Tongue (tissue), 1 donor: ENCODE measurements at regions not wholly inside any gene's neighbourhood (a gene's known extent, or its start where the extent isn't known, plus 50 kb on each side); places are given as distances from the start of the nearest gene placed in this dataset.
A peak's percentile ranks its signal among the peaks of the same experiment; 100 is the strongest.

Experiments used
- DNase-seq: peaks from one replicate; pipeline ENCODE4 v3.0.0-alpha.2; 2015

DNA sequence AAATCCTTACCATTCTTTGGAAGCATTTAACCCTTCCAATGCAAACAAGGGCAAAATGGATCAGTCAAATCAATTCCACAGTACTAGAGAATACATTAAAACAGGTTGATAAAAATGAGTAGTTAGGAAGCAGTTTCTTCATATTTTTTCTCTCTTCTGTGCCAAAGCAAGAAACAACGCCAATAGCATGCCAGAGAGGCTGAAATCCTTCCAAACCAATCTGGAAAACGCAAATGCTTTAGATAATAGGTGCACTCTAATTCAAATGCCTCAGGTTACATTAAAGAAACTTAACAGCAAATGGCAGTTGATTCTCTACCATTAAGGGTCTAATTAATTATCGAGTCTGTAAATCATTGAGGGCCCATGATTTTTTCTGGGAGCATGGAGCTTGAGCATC, 755.2 kb downstream of the C6orf118 start:
- no peak for DNase-seq

DNA sequence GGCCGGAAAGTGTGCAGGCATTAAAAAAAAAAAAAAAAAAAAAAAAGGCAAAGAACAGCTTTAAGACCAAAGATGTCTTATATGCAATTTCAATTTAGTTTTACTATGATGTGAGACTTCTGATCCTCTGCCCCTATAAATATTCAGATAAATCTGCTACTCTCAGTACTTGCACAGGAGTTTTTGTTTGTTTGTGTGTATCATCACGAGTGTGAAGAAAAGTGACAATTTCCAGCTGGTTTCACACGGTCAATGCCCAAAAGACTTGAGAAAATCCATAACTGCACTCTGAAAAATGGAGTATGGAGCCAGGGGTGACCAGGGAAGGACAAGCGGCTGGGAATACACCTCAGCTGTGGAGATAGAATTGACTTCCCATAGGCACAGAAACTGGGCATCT, 757.7 kb downstream of the C6orf118 start:
- DNase-seq, result no peak

- DNase-seq, result no peak
Measured at GRCh38 chr6:164547076-164547475, 762.3 kb downstream of the C6orf118 start.

DNA sequence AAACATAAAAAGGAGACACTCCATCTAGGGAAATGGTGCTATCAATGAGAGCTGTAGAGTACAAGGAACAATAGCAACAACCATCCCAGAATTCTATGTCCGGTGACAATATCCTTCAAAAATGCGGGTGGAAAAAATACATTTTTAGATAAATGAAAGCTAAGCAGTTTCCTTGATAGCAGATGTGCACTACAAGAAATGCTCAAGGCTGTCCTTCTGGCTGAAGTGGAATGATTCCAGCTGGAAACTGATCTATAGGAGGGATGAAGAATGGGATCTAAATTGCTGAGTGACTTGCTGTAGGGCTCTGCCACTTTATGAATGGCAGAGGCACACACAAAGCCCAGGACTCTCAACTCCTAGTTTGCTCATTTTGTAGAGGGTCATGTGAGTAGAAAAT, 763.1 kb downstream of the C6orf118 start:
- no peak for DNase-seq

DNA sequence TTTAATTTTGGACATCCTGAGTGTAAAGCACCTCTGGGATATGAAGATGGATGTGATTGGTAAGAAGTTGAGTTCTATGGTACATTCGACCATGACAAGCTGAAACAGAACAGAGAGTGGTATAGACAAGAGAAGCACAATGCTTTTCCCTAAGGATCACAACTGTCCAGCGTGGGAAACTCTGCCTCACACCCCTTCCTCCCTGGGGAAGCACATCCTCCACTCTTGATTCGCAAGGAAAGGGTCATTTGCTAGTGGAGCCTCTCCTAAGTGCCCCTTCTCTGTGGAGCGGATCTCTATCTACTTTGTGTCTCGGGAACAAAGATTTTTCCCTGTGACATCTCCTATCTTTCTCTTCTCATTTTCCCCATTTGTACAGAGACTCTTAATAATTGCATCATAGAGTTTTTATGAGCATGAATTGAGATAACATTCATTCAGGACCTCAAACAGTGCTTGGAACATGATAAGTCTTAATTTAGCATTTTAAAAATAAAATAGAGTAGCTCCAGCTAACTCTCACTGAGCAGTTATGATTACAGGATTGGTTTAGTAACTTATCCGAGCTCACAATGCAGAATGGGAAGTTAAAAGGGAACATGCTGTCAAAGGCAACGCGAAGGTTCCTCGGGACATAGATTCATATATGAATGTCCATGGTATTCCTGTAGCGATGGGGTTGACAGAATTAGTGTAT, 775.2 kb downstream of the C6orf118 start:
- DNase-seq, result no peak

DNA sequence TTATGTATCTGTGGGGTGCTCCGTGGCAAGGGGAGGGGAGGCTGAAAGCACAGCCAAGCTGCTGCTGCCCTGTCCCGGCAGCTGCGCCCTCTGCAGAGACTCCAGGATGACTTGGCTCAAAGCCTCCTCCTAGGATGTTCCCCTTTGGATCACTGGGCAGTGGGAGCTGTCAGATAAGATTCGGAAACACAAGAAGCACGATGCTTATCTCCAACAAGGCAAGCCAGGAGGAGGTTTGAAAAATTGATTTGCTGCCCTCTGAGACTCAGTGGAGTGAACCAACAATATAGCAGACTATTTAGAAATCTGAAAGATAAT, 776.4 kb downstream of the C6orf118 start:
- no peak for DNase-seq

GRCh38 chr6:164532198-164533044, 777.0 kb downstream of the C6orf118 start:
- DNase-seq, result no peak

GRCh38 chr6:164531736-164532135, 777.7 kb downstream of the C6orf118 start:
- no peak for DNase-seq

GRCh38 chr6:164528539-164528938, 780.9 kb downstream of the C6orf118 start:
- DNase-seq, result no peak

- DNase-seq, result no peak
Measured at GRCh38 chr6:164523087-164523654, 786.2 kb downstream of the C6orf118 start.

GRCh38 chr6:164520916-164521315, 788.5 kb downstream of the C6orf118 start:
- DNase-seq, result no peak

DNA sequence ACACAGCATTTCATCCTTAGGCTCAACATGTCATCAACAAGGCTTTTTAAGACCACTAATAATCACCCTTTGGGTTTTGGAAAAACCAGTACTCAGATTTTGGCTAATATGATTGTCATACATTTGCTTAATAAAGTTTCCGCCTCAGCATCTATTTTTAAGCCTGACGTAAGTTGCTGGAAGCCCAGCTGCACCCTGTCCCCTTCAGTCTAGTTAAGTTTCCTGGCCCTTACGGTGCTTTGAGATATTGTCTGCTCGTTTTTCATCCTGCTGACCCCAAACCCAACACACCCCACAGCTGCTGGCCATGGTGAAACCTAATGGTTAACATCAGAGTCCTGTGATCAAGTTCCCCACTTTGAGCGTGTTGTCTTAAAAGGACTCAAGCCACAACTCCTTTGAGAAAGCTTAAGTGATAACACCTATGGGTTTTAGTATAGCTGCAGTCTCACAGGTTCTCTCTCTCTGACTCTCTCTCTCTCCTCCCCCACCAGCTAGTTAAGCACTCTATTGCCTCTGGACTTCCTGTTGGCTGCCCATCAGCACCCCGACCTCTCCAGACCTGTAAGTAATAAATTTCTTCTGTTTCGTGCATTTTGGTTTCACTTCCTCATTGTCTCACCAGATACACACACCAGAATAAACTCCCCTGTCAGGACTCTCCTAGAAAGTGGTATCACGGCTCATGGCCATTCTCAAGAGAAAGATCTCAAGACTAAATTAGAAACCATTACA, 802.0 kb downstream of the C6orf118 start:
- no peak for DNase-seq

GRCh38 chr6:164505425-164505824, 804.0 kb downstream of the C6orf118 start:
- DNase-seq, result no peak

DNA sequence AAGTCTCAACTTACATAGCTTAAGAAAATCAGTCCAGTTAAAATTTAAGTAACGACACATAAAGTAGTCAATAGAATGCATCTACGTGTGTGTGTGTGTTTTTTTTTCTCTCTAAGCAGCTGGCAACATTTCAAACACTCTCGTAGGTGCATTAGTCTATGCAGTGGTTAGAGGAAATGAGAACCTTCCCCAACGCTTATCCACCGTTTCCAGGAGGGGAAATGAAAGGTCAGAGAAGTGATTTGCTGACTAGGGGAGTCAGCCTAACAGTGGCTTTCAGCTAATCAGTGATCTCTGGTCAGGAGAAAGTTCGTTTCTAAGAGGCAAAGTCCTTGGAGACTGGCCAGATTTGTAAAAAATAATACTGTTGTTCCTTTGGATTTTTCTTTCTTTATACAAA, 806.6 kb downstream of the C6orf118 start:
- DNase-seq, result peak; percentile 2

- DNase-seq, result no peak
Measured at GRCh38 chr6:164495882-164496495, 813.4 kb downstream of the C6orf118 start.

DNA sequence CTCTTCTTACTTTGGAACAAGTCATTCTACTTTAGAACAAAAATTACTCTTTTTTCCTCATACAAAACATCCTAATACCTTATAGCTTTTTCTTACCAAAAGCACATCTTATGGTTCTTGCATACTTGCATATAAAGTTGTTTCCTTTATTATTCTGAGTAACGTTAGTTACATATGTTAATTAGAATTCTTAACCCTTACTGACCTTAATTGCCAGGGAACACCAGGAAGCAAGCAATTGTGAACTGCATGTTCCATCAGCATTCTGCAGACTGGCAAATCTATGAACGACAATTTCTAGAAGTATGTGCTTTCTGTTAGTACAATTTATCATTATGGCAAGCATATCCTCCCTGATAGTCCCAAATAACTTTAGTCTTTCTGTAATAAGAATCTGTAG, 831.0 kb downstream of the C6orf118 start:
- no peak for DNase-seq

- DNase-seq, result no peak
Measured at GRCh38 chr6:164477790-164478189, 831.6 kb downstream of the C6orf118 start.

DNA sequence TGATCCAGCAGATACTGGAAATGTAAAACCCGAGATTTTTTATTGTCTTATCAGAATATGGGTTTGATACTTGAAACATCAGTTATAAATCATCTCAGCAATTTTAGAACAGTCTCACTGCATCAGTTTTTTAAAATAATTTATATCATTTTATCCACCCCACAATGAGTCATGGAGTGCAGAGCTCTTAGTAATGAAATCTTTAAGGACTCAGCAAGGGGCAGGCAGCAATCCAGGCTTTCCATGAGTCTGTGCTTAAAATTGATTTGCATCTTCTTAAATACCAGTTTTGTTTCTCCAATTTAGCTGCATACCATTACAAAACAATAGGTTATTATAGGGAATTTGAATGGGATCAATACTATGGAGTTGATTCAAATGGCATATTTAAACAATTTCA, 832.3 kb downstream of the C6orf118 start:
- DNase-seq, result no peak

DNA sequence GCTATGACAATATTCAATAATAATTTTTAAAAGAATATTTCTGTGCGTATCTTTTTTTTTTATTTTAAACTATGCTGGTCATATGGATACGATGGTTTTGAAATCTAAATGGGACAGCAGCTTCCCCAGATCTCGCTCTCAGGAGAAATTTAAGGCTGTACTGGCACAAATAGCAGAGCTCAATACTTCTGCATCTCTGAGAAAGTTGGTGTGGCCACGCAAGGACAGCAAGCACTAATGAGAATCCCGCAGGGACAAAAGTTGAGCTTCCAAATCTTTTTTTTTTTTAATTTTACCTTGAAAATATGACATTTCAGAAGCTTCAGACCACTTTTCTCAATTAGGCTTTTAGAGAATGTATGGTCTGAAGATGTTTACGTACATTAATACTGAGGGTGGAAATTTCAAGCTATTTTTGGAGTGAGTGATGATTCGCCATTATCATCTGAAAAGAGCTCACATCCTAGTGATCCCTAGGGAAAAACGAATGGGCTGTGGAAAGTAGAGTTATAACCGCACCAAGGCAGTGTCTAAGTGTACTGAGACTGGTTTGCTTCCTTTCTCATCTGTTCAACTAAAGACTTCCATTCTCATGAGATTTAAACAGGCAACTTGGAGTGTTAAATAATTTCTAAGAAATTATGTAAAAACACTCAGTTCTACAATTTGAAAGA, 840.0 kb downstream of the C6orf118 start:
- DNase-seq, result no peak

- no peak for DNase-seq
Measured at GRCh38 chr6:164455835-164456234, 853.6 kb downstream of the C6orf118 start.

GRCh38 chr6:164453835-164454234, 855.6 kb downstream of the C6orf118 start:
- no peak for DNase-seq

- no peak for DNase-seq
Measured at GRCh38 chr6:164442572-164442971, 866.8 kb downstream of the C6orf118 start.
